SK-N-MC (cell line): ENCODE measurements at regions not wholly inside any gene's neighbourhood (a gene's known extent, or its start where the extent isn't known, plus 50 kb on each side); places are given as distances from the start of the nearest gene placed in this dataset.

Experiments
- FOXP2 ChIP-seq: optimal IDR thresholded peaks from 2 replicates; pipeline ENCODE3; 2011; ENCODE audit warnings: mild to moderate bottlenecking, moderate library complexity; ENCODE audit not compliant: insufficient read depth; ENCODE audit errors: extremely low read length, control extremely low read depth
- POLR2AphosphoS5 ChIP-seq: IDR thresholded peaks from 2 replicates; pipeline ENCODE4 v1.6.1; 2012; ENCODE audit warnings: mild to moderate bottlenecking, low read depth, low read length, borderline replicate concordance

GRCh38 chr2:7378591-7378990 is 461.4 kb downstream of the RNF144A start:
- no peak for TF ChIP-seq FOXP2
- TF ChIP-seq POLR2AphosphoS5: no peak
